ENCODE measurements at regions not wholly inside any gene's neighbourhood (a gene's known extent, or its start where the extent isn't known, plus 50 kb on each side); places are given as distances from the start of the nearest gene placed in this dataset.
A peak's percentile ranks its signal among the peaks of the same experiment; 100 is the strongest.

DNA sequence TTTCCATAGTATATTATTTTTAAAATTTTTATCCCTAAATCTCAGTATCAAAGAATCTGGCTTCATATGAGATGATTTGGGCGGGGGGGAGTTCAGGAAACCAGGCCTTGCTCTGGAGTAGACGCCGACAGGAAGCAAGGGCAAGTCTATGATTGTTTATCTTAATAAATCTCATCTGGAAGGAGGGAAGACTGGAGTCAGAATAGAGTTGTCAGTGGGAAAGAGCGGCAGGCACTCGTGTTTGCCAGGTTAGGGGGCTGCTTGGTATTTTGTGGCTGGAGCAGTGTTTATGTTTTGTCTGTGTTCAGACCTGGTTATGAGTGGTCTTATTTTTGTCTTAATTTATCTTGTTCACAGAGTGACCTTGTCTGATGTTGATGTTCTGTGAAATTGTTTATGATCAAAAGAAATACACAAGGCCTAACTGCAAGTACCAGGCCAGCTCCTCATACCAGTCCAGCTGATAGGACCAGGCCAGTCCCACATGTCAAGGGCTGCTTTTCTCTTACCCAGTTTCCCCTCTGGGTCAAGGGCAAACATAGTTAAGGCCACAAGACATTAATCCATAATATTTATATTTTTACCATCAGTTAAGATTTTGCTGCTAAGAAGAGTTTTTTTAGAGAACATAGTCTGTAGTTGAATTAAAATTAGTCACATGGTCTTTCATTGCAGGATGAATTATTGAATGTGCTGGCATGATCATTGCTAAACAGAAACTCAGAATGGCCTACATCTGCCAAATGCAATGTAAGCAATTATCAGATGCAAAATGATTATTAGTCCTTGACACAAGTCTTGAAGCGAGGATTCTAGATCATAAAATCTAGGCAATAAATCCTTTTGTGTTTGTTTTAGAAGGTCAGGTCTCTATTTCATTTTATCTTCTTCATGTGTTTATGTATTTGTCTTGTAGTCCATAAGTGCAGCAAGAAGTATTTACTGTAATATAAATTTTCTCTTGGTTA lies 176.5 kb downstream of the GASK1B start:
- TF ChIP-seq EGR1 (IDR thresholded peaks at IDR 0.05) (no peak), ZBTB7A (IDR thresholded peaks at IDR 0.05; ENCODE audit: low read depth) (no peak), CEBPB (IDR thresholded peaks at IDR 0.05) (no peak), CREB1 (IDR thresholded peaks at IDR 0.05; ENCODE audit: low read depth) (no peak), FOXM1 (IDR thresholded peaks at IDR 0.05; ENCODE audit: borderline replicate concordance, low read depth) (no peak), RAD21 (IDR thresholded peaks at IDR 0.05; ENCODE audit: low read depth) (no peak), EP300 (IDR thresholded peaks at IDR 0.05; ENCODE audit: borderline replicate concordance) (no peak), TCF12 (IDR thresholded peaks at IDR 0.05; ENCODE audit: low read depth) (no peak), TEAD4 (IDR thresholded peaks at IDR 0.05) (no peak), TAF1 (IDR thresholded peaks at IDR 0.05; ENCODE audit: low read depth) (no peak), NFIC (IDR thresholded peaks at IDR 0.05) (no peak), YY1 (IDR thresholded peaks at IDR 0.05; ENCODE audit: low read depth) (no peak)
- TF ChIP-seq, protein P1, sequence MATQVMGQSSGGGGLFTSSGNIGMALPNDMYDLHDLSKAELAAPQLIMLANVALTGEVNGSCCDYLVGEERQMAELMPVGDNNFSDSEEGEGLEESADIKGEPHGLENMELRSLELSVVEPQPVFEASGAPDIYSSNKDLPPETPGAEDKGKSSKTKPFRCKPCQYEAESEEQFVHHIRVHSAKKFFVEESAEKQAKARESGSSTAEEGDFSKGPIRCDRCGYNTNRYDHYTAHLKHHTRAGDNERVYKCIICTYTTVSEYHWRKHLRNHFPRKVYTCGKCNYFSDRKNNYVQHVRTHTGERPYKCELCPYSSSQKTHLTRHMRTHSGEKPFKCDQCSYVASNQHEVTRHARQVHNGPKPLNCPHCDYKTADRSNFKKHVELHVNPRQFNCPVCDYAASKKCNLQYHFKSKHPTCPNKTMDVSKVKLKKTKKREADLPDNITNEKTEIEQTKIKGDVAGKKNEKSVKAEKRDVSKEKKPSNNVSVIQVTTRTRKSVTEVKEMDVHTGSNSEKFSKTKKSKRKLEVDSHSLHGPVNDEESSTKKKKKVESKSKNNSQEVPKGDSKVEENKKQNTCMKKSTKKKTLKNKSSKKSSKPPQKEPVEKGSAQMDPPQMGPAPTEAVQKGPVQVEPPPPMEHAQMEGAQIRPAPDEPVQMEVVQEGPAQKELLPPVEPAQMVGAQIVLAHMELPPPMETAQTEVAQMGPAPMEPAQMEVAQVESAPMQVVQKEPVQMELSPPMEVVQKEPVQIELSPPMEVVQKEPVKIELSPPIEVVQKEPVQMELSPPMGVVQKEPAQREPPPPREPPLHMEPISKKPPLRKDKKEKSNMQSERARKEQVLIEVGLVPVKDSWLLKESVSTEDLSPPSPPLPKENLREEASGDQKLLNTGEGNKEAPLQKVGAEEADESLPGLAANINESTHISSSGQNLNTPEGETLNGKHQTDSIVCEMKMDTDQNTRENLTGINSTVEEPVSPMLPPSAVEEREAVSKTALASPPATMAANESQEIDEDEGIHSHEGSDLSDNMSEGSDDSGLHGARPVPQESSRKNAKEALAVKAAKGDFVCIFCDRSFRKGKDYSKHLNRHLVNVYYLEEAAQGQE (IDR thresholded peaks at IDR 0.05; ENCODE audit: low read depth) = no peak
- TF ChIP-seq, protein P2, sequence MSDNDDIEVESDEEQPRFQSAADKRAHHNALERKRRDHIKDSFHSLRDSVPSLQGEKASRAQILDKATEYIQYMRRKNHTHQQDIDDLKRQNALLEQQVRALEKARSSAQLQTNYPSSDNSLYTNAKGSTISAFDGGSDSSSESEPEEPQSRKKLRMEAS (IDR thresholded peaks at IDR 0.05) = no peak
- TF ChIP-seq, protein P3, sequence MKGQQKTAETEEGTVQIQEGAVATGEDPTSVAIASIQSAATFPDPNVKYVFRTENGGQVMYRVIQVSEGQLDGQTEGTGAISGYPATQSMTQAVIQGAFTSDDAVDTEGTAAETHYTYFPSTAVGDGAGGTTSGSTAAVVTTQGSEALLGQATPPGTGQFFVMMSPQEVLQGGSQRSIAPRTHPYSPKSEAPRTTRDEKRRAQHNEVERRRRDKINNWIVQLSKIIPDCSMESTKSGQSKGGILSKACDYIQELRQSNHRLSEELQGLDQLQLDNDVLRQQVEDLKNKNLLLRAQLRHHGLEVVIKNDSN (IDR thresholded peaks at IDR 0.05) = no peak

DNA sequence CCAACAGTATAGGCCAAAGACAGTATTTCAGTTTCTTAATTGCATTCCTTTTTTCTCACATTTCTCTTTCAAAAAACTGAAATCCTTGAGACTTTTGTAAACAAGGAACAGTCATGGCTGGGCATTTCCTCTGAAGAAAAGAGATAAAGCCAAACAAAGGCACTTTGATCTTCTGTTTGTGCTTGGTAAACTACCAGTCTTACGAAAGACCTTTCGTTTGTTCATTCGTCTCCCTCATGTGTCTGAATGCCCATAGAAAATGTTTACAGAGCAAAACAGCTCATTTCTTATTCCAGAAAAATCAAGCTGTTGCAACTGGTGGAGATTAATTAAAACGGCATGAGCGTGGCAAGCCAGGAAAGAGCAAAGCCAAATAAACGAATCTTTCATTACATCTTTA lies 178.0 kb downstream of the GASK1B start:
- TF ChIP-seq TEAD4 (IDR thresholded peaks at IDR 0.05) = no peak
- no peak for TF ChIP-seq FOXM1 (IDR thresholded peaks at IDR 0.05; ENCODE audit: borderline replicate concordance, low read depth)
- TF ChIP-seq EP300 (IDR thresholded peaks at IDR 0.05; ENCODE audit: borderline replicate concordance) = no peak
- TF ChIP-seq CREB1 (IDR thresholded peaks at IDR 0.05; ENCODE audit: low read depth) = no peak
- TF ChIP-seq RAD21 (IDR thresholded peaks at IDR 0.05; ENCODE audit: low read depth) = no peak
- TF ChIP-seq ZBTB7A (IDR thresholded peaks at IDR 0.05; ENCODE audit: low read depth) = no peak
- TF ChIP-seq YY1 (IDR thresholded peaks at IDR 0.05; ENCODE audit: low read depth) = no peak
- TF ChIP-seq TAF1 (IDR thresholded peaks at IDR 0.05; ENCODE audit: low read depth) = no peak
- TF ChIP-seq, protein P2 (IDR thresholded peaks at IDR 0.05) = no peak
- TF ChIP-seq CEBPB (IDR thresholded peaks at IDR 0.05) = no peak
- TF ChIP-seq TCF12 (IDR thresholded peaks at IDR 0.05; ENCODE audit: low read depth) = no peak
- no peak for TF ChIP-seq NFIC (IDR thresholded peaks at IDR 0.05)
- TF ChIP-seq, protein P3 (IDR thresholded peaks at IDR 0.05) = no peak
- TF ChIP-seq, protein P1 (IDR thresholded peaks at IDR 0.05; ENCODE audit: low read depth) = no peak
- no peak for TF ChIP-seq EGR1 (IDR thresholded peaks at IDR 0.05)

DNA sequence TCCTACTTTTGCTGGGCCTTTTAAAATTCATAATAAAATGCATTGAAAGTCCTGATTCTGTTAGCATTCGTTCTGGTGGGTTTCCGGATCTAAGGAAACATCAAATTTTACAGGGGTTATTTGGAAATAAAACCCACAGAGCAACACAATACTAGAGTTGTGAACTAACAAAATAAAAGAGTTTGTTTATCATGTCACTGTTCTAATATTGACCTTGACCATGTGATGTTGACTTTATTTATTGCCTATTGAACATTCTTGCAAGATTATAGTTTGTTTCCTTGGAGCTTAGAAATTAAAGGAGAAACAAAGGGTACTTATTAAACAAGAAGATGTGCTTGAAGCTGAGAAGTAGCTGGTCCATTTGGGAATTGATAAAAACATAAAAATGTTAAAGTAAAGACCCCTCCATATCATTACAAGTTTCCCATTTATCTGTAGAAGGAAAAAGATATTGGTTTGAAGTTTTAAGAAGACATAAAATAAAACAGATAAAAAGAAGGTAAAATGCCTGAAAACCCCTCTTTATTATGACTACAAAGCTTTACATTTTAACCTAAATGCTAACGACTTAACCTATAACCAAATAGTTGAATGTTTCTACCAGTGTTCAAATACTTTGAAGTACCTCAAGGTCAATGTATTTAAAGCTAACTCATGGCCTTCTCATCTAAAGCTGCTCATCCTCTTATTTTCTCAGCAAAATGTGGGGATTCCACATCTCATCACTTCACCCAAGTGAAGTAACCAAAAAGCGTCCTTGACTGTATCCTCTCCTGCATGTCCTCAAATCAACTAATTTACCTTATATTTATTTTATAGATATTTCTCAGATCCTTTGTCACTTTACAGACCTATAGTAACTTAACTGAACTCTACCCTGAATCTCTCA lies 179.6 kb downstream of the GASK1B start:
- TF ChIP-seq, protein P2 (IDR thresholded peaks at IDR 0.05) = no peak
- TF ChIP-seq FOXM1 (IDR thresholded peaks at IDR 0.05; ENCODE audit: borderline replicate concordance, low read depth) (no peak), TEAD4 (IDR thresholded peaks at IDR 0.05) (no peak), CREB1 (IDR thresholded peaks at IDR 0.05; ENCODE audit: low read depth) (no peak), TAF1 (IDR thresholded peaks at IDR 0.05; ENCODE audit: low read depth) (no peak), CEBPB (IDR thresholded peaks at IDR 0.05) (no peak)

DNA sequence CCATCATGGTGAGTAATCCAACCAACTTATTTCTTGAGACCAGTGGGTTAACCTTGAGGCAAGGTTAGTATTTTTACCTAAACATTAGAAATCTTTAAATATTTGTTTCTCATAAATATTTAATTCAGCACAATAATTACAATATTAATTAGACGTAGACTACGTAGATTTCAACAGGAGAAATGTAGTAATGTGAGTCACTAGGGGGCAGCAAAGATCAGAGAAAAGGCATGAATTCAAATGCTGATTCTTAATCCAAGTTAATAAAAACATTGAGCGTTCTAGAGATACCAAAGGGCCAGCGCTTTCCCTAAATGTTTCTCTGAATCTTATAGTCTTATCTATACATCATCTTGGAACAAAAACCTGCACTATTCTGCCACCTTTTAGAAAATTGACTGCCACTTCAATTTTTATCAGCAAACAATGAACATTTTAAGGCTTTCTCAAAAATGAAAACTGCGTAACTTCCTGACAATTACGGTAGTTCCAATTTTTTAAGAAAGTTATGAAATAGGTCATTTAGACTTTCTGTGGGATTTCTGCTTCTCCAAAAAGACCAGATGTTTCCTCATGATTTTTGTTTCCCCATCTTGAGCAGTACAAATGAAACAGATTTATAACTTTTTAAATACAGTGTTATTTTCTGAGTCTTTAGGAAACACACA lies 180.7 kb downstream of the GASK1B start:
- no peak for TF ChIP-seq YY1 (IDR thresholded peaks at IDR 0.05; ENCODE audit: low read depth)
- TF ChIP-seq CREB1 (IDR thresholded peaks at IDR 0.05; ENCODE audit: low read depth) = no peak
- peak; percentile 95 for TF ChIP-seq RAD21 (IDR thresholded peaks at IDR 0.05; ENCODE audit: low read depth)
- no peak for TF ChIP-seq CEBPB (IDR thresholded peaks at IDR 0.05)
- TF ChIP-seq EP300 (IDR thresholded peaks at IDR 0.05; ENCODE audit: borderline replicate concordance) = no peak
- TF ChIP-seq TCF12 (IDR thresholded peaks at IDR 0.05; ENCODE audit: low read depth) = no peak
- no peak for TF ChIP-seq TEAD4 (IDR thresholded peaks at IDR 0.05)

All from Ishikawa (cell line).